ENCODE measurements at regions not wholly inside any gene's neighbourhood (a gene's known extent, or its start where the extent isn't known, plus 50 kb on each side); places are given as distances from the start of the nearest gene placed in this dataset.
A peak's percentile ranks its signal among the peaks of the same experiment; 100 is the strongest.

DNA sequence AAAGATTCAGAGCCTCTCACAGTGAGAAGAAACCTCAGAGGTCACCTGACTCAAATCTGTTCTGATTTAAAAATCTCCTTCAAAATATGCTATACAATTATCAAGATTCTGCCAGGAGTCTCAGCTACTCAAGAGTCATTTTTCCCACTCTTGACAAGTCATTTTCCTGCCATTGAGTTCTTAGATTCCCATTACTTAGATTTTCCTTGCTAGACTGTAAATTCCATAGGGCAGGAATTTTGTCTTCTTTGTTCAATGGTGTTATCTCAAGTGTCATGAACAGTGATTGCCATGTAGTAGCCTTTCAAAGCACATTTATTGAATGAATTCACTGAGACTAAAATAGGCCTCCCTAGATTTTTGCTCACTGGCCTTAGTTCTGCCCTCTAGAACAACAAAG is 95.9 kb downstream of the PCTP start:
- no peaks in the 10 kb centered on the region for H3F3A ChIP-seq (ENCODE audit: insufficient read depth, low read length, poor library complexity, severe bottlenecking)
- no peaks in the 10 kb centered on the region for H3K27me3 ChIP-seq (ENCODE audit: insufficient read depth, low read depth, low read length)
- H3K9ac ChIP-seq (ENCODE audit: low read length), result no peak overlapping the region
- H3K4me3 ChIP-seq (ENCODE audit: low read length), result no peak overlapping the region
- H3K9me2 ChIP-seq (ENCODE audit: insufficient read depth, low read length), result no peaks in the 10 kb centered on the region
- H3K36me3 ChIP-seq (ENCODE audit: insufficient read depth, low read length), result no peaks in the 10 kb centered on the region
- no peak overlapping the region for H3K27ac ChIP-seq (ENCODE audit: low read length)
- no peaks in the 10 kb centered on the region for H3K79me2 ChIP-seq (replicated peaks; ENCODE audit: insufficient read depth, low read length)
- no peaks in the 10 kb centered on the region for H4K20me1 ChIP-seq (ENCODE audit: insufficient read depth)
- no peak overlapping the region for H2AFZ ChIP-seq (ENCODE audit: low read depth, low read length)
- no peaks in the 10 kb centered on the region for H3K9me3 ChIP-seq (ENCODE audit: low read length)
- no peak for TF ChIP-seq TAF1 (IDR thresholded peaks at IDR 0.05; ENCODE audit: low read depth)
- TF ChIP-seq REST (IDR thresholded peaks at IDR 0.05; ENCODE audit: borderline replicate concordance), result peak; percentile 97
- no peak overlapping the region for H3K4me2 ChIP-seq (ENCODE audit: low read length)

- Histone ChIP-seq H3K4me2 (ENCODE audit: low read length) (no peak overlapping the region), H3K27ac (ENCODE audit: low read length) (no peak overlapping the region), H4K20me1 (ENCODE audit: insufficient read depth) (no peaks in the 10 kb centered on the region), H3K9me3 (ENCODE audit: low read length) (no peaks in the 10 kb centered on the region), H3K36me3 (ENCODE audit: insufficient read depth, low read length) (no peaks in the 10 kb centered on the region), H2AFZ (ENCODE audit: low read depth, low read length) (no peak overlapping the region), H3K4me3 (ENCODE audit: low read length) (no peak overlapping the region), H3F3A (ENCODE audit: insufficient read depth, low read length, poor library complexity, severe bottlenecking) (no peaks in the 10 kb centered on the region), H3K27me3 (ENCODE audit: insufficient read depth, low read depth, low read length) (no peaks in the 10 kb centered on the region), H3K79me2 (replicated peaks; ENCODE audit: insufficient read depth, low read length) (no peaks in the 10 kb centered on the region), H3K9ac (ENCODE audit: low read length) (no peak overlapping the region), H3K9me2 (ENCODE audit: insufficient read depth, low read length) (no peaks in the 10 kb centered on the region)
- no peak for TF ChIP-seq RAD21 (conservative IDR thresholded peaks at IDR 0.05)
- TF ChIP-seq SMC3 (conservative IDR thresholded peaks at IDR 0.05; ENCODE audit: poor library complexity), result no peak
- no peak for TF ChIP-seq CTCF (IDR thresholded peaks at IDR 0.05; ENCODE audit: poor library complexity, severe bottlenecking)
- no peak for TF ChIP-seq TAF1 (IDR thresholded peaks at IDR 0.05; ENCODE audit: low read depth)
- no peak for TF ChIP-seq EP300 (conservative IDR thresholded peaks at IDR 0.05; ENCODE audit: poor library complexity, severe bottlenecking)
- TF ChIP-seq EZH2 (IDR thresholded peaks at IDR 0.05; ENCODE audit: borderline replicate concordance, insufficient read depth, low read length, poor library complexity, severe bottlenecking), result no peak
- TF ChIP-seq REST (IDR thresholded peaks at IDR 0.05; ENCODE audit: borderline replicate concordance), result no peak
- TF ChIP-seq MXI1 (conservative IDR thresholded peaks at IDR 0.05; ENCODE audit: poor library complexity, severe bottlenecking), result no peak
These were observed 101.9 kb downstream of the PCTP start for GRCh38 chr17:55852734-55853133.
